ENCODE measurements at regions not wholly inside any gene's neighbourhood (a gene's known extent, or its start where the extent isn't known, plus 50 kb on each side); places are given as distances from the start of the nearest gene placed in this dataset.

DNA sequence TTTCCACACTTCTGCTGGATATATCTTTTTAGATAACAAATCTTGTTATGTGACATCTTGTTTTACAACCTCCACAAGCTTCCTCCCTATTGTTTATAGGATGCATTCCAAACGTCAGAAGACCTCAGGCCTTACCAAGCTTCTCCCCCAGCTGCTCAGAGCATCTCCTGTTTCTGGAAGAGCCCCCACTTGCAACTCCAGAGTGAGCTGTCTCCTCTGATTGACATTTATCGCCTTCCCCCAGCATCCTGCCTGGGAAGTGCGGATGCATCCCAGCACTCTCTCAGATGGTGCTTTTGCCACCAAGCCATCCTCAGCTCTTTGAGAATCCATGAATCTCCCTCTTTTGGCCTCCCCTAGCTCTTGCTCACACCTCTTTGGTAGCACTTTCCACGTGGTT lies 123.5 kb downstream of the LRRC70 start:
- H3K4me1 ChIP-seq (replicated peaks in 1 of 2), result no peaks in the 10 kb centered on the region
- in situ Hi-C loops (cut with MboI; ENCODE audit: low pct_unique_long_range_greater_than_20kb in 2 of 9, low sequenced_read_pairs in 9 of 9, unreplicated experiment in 9 of 9), result no loop called here
- no peak overlapping the region for H3K4me3 ChIP-seq
- H3K27ac ChIP-seq, result no peak overlapping the region
- WGBS, 10 experiments, result 0 to 100% (median 50%) methylated on average over 1 to 3 of the region's 4 CpGs; no CpG with 5 or more reads in 2 of the 10 experiments
- no peak for ATAC-seq (replicated peaks in 6 of 8)

DNA sequence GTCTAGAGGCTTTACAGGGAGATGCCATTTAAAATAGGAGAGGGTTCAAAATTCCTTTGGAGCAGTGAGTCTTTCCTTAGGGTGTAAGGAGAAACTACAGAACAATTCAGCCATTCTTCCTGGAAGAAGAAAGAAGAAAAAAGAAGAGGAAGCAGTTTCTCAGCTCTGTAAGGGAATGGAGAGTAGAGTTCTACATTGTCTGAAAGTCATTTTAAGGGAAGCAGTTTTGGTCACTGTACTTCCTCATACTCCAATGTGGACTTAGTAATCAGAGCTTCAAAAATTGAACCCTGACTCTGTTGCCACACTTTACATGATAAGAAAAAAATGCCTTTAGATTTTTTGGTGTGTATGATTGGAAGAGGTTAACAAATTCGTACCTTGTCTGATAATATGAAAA lies 122.4 kb downstream of the LRRC70 start:
- ATAC-seq (replicated peaks in 6 of 8), result no peak
- Histone ChIP-seq H3K4me1 (replicated peaks in 1 of 2) (no peaks in the 10 kb centered on the region), H3K4me3 (no peak overlapping the region), H3K27ac (no peak overlapping the region)
- in situ Hi-C loops (cut with MboI; ENCODE audit: low pct_unique_long_range_greater_than_20kb in 2 of 9, low sequenced_read_pairs in 9 of 9, unreplicated experiment in 9 of 9), result no loop called here
- WGBS, 10 experiments, result 0 to 100% (median 55%) methylated on average over 1 of the region's 1 CpG; no CpG with 5 or more reads in 2 of the 10 experiments

DNA sequence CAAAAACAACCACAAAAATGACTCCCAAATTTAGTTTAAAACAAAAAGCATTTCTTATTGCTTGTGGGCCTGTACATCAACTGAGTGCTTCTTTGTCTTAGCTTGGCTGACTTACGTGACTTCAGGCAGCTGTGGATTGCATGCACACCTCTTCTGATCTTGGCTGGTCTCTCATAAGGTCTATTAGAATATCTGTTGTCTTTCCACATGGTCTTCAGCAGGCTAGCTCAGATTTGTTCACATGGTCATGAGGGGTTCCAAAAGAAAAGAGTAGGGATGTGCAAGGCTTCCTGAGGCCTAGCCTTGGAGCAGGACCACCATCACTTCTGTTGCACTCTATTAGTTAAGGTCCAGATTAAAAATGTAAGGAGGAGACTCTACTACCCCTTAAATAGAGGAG lies 120.1 kb downstream of the LRRC70 start:
- Histone ChIP-seq H3K27ac (no peak overlapping the region), H3K4me3 (no peak overlapping the region), H3K4me1 (replicated peaks in 1 of 2) (no peaks in the 10 kb centered on the region)
- 0 to 100% (median 38%) methylated on average over 1 of the region's 1 CpG; no CpG with 5 or more reads in 5 of the 10 experiments for WGBS, 10 experiments
- in situ Hi-C loops (cut with MboI; ENCODE audit: low pct_unique_long_range_greater_than_20kb in 2 of 9, low sequenced_read_pairs in 9 of 9, unreplicated experiment in 9 of 9), result no loop called here
- no peak for ATAC-seq (replicated peaks in 6 of 8)

DNA sequence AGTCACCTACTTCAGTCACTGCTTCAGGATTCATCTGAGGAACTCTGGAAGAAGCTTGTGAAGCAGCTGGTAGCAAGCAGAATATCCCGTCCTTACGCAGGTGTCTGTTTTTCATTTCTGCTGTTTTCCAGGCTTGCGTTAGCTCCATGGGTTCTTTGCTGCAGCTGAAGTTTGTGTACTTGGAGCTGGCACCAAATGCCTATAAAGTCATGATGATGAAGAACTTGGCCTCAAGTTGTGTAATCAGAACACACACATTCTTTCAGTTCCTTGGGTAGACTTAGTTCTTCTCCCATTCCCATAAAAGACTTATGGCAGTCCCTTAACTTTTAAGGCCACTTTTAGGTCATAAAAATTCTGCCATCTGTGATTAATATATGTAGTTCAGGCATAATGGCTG lies 116.7 kb downstream of the LRRC70 start:
- Histone ChIP-seq H3K4me3 (no peak overlapping the region), H3K27ac (no peak overlapping the region), H3K4me1 (replicated peaks in 1 of 2) (no peaks in the 10 kb centered on the region)
- WGBS, 10 experiments, result 60 to 100% (median 100%) methylated on average over 1 to 3 of the region's 3 CpGs; no CpG with 5 or more reads in 5 of the 10 experiments
- in situ Hi-C loops (cut with MboI; ENCODE audit: low pct_unique_long_range_greater_than_20kb in 2 of 9, low sequenced_read_pairs in 9 of 9, unreplicated experiment in 9 of 9), result no loop called here
- ATAC-seq (replicated peaks in 6 of 8), result no peak

DNA sequence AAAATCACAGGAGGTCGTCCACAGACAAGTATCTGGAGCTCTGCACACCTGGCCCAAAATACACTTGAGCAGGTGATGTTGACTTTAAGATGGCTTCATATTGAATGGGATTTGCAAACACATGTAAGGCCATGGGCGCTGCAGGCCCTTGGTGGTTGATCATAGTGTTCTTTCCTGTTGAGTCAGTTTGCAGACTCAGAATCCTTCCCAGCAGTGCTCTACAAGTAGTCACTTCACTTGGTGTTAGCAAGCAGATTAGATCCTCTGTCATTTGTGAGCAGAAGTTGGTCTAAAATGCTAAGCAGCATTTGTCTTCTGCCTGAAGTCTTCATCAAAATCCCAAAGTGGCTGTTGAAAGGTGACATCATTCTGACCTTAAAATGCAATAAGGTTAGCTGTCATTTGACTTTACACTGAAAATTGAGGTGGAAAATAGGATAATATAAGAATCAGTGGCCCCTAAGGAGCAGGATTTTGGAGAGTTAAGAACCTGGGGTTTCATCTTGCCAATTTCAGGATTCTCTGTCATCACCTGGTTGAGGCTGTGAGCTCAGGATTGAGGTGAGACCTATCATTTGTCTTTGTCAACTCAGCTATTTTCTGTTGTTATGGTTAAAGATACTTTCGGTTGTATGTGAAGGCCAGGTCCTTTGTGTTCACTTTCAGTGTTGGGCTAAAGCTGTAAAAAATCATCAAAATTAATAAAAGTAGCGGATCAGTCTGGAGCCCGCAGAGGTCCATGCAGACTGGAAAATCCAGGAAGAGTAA lies 114.5 kb downstream of the LRRC70 start:
- Histone ChIP-seq H3K4me1 (replicated peaks in 1 of 2) (no peaks in the 10 kb centered on the region), H3K4me3 (no peak overlapping the region), H3K27ac (no peak overlapping the region)
- ATAC-seq (replicated peaks in 6 of 8), result no peak
- 39 to 100% (median 72%) methylated on average over 1 to 5 of the region's 5 CpGs; no CpG with 5 or more reads in 1 of the 10 experiments for WGBS, 10 experiments
- in situ Hi-C loops (cut with MboI; ENCODE audit: low pct_unique_long_range_greater_than_20kb in 2 of 9, low sequenced_read_pairs in 9 of 9, unreplicated experiment in 9 of 9), result no loop called here

- WGBS, 10 experiments, result no CpG with 5 or more reads among the region's 3 CpGs
- no peak overlapping the region for H3K4me3 ChIP-seq
- in situ Hi-C loops (cut with MboI; ENCODE audit: low pct_unique_long_range_greater_than_20kb in 2 of 9, low sequenced_read_pairs in 9 of 9, unreplicated experiment in 9 of 9), result no loop called here
Measured at GRCh38 chr5:62691946-62692345, 113.3 kb downstream of the LRRC70 start.

GRCh38 chr5:62690421-62690820 lies 111.8 kb downstream of the LRRC70 start:
- peak in 2 of 8 experiments; percentile 20 to 38 for ATAC-seq (replicated peaks in 6 of 8)
- H3K27ac ChIP-seq, result no peak overlapping the region
- in situ Hi-C loops (cut with MboI; ENCODE audit: low pct_unique_long_range_greater_than_20kb in 2 of 9, low sequenced_read_pairs in 9 of 9, unreplicated experiment in 9 of 9), result no loop called here
- no peaks in the 10 kb centered on the region for H3K4me1 ChIP-seq (replicated peaks in 1 of 2)
- H3K4me3 ChIP-seq, result no peak overlapping the region
- 20 to 82% (median 50%) methylated on average over 1 to 6 of the region's 6 CpGs; no CpG with 5 or more reads in 3 of the 10 experiments for WGBS, 10 experiments

More at GRCh38 chr5:62691946-62692345, 113.3 kb downstream of the LRRC70 start:
- H3K27ac ChIP-seq, result no peak overlapping the region
- H3K4me1 ChIP-seq (replicated peaks in 1 of 2), result no peaks in the 10 kb centered on the region
- no peak for ATAC-seq (replicated peaks in 6 of 8)

- ATAC-seq (replicated peaks in 6 of 8), result peak in 1 of 8 experiments; percentile 51
- in situ Hi-C loops (cut with MboI; ENCODE audit: low pct_unique_long_range_greater_than_20kb in 2 of 9, low sequenced_read_pairs in 9 of 9, unreplicated experiment in 9 of 9), result no loop called here
- H3K4me3 ChIP-seq, result no peak overlapping the region
- no peak overlapping the region for H3K27ac ChIP-seq
- 0 to 100% (median 76%) methylated on average over 1 to 7 of the region's 9 CpGs for WGBS, 10 experiments
- H3K4me1 ChIP-seq (replicated peaks in 1 of 2), result no peaks in the 10 kb centered on the region
Measured at GRCh38 chr5:62689599-62690368, 111.2 kb downstream of the LRRC70 start.

DNA sequence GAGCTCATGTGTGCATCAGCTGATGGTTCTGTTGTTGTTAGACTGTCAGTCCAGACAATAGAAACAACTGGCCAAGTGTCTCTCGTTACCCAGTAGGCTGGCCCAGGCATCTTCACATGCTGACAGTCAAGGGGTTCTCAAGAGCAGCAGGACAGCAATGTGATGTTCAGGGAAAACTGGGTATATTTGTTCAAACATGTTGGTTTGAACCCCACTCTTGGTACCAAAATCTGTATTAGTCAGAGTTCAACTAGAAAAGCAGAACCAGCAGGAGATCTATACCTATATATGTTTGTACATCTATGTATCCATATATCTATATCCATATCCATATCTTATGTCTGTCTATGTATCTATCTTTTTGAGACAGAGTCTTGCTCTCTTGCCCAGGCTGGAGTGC lies 108.1 kb downstream of the LRRC70 start:
- no peak overlapping the region for H3K27ac ChIP-seq
- WGBS, 10 experiments, result 17 to 100% (median 74%) methylated on average over 1 of the region's 1 CpG; no CpG with 5 or more reads in 6 of the 10 experiments
- in situ Hi-C loops (cut with MboI; ENCODE audit: low pct_unique_long_range_greater_than_20kb in 2 of 9, low sequenced_read_pairs in 9 of 9, unreplicated experiment in 9 of 9), result no loop called here
- no peak overlapping the region for H3K4me3 ChIP-seq
- no peak for ATAC-seq (replicated peaks in 6 of 8)
- H3K4me1 ChIP-seq (replicated peaks in 1 of 2), result no peaks in the 10 kb centered on the region

DNA sequence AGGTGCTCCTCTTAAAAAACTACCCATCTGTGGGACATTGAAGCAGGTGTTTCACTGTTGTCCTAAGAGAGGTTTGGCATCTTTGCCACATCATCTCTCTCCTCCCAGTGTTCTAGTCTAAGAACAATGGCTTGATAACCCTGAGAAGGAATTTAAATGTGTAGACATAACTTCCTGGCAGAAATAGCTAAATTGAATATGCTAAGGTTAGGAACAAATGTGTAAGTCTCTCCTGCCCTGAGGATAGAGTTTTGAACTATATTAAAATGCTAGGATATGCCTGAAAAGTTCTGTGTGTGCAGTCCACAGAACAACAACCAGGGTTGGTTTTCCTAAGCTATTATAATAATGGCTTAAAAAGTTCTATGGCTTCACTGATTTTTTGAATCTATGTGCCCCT lies 106.6 kb downstream of the LRRC70 start:
- Histone ChIP-seq H3K4me3 (no peak overlapping the region), H3K4me1 (replicated peaks in 1 of 2) (no peaks in the 10 kb centered on the region), H3K27ac (no peak overlapping the region)
- ATAC-seq (replicated peaks in 6 of 8), result peak in 3 of 8 experiments; percentile 75 to 91 (median 88)
- in situ Hi-C loops (cut with MboI; ENCODE audit: low pct_unique_long_range_greater_than_20kb in 2 of 9, low sequenced_read_pairs in 9 of 9, unreplicated experiment in 9 of 9), result no loop called here

- in situ Hi-C loops (cut with MboI; ENCODE audit: low pct_unique_long_range_greater_than_20kb in 2 of 9, low sequenced_read_pairs in 9 of 9, unreplicated experiment in 9 of 9), result no loop called here
- Histone ChIP-seq H3K4me3 (no peak overlapping the region), H3K27ac (no peak overlapping the region), H3K4me1 (replicated peaks in 1 of 2) (no peaks in the 10 kb centered on the region)
- ATAC-seq (replicated peaks in 6 of 8), result no peak
- 43 to 100% (median 100%) methylated on average over 1 of the region's 1 CpG; no CpG with 5 or more reads in 5 of the 10 experiments for WGBS, 10 experiments
Measured at GRCh38 chr5:62684310-62684709, 105.7 kb downstream of the LRRC70 start.

- no peaks in the 10 kb centered on the region for H3K4me1 ChIP-seq (replicated peaks in 1 of 2)
- H3K27ac ChIP-seq, result no peak overlapping the region
- no peak overlapping the region for H3K4me3 ChIP-seq
- 20 to 100% (median 71%) methylated on average over 1 to 2 of the region's 2 CpGs; no CpG with 5 or more reads in 3 of the 10 experiments for WGBS, 10 experiments
- in situ Hi-C loops (cut with MboI; ENCODE audit: low pct_unique_long_range_greater_than_20kb in 2 of 9, low sequenced_read_pairs in 9 of 9, unreplicated experiment in 9 of 9), result no loop called here
- ATAC-seq (replicated peaks in 6 of 8), result no peak
Measured at GRCh38 chr5:62682059-62682458, 103.4 kb downstream of the LRRC70 start.

- in situ Hi-C loops (cut with MboI; ENCODE audit: low pct_unique_long_range_greater_than_20kb in 2 of 9, low sequenced_read_pairs in 9 of 9, unreplicated experiment in 9 of 9), result no loop called here
- 10 to 83% (median 56%) methylated on average over 2 to 3 of the region's 3 CpGs; no CpG with 5 or more reads in 3 of the 10 experiments for WGBS, 10 experiments
- Histone ChIP-seq H3K4me1 (replicated peaks in 1 of 2) (no peaks in the 10 kb centered on the region), H3K4me3 (no peak overlapping the region), H3K27ac (no peak overlapping the region)
- no peak for ATAC-seq (replicated peaks in 6 of 8)
Measured at GRCh38 chr5:62681117-62681850, 102.7 kb downstream of the LRRC70 start.
